ENCODE measurements at regions not wholly inside any gene's neighbourhood (a gene's known extent, or its start where the extent isn't known, plus 50 kb on each side); places are given as distances from the start of the nearest gene placed in this dataset.
"Not testable (repeated sequence)": the region's sequence is repeated elsewhere in the genome, so short reads cannot be mapped to it uniquely, and the experiment has no call there.

GRCh38 chr10:4224178-4224577, 439.2 kb upstream of the KLF6 start:
- Histone ChIP-seq H3K9me2 (replicated peaks; ENCODE audit: low read length) (no peaks in the 10 kb centered on the region), H3K4me3 (ENCODE audit: low read length) (no peak overlapping the region), H3K4me1 (ENCODE audit: insufficient read depth, low read length) (no peaks in the 10 kb centered on the region), H3K27me3 (ENCODE audit: low read length) (no peaks in the 10 kb centered on the region), H2AFZ (ENCODE audit: low read length) (no peak overlapping the region), H3K4me2 (ENCODE audit: low read length) (no peak overlapping the region), H3K27ac (ENCODE audit: low read length) (no peak overlapping the region), H3K79me2 (ENCODE audit: low read length) (no peaks in the 10 kb centered on the region), H3K9ac (ENCODE audit: low read length) (no peak overlapping the region), H3K36me3 (ENCODE audit: low read depth, low read length) (no peaks in the 10 kb centered on the region), H4K20me1 (ENCODE audit: low read length) (no peaks in the 10 kb centered on the region), H3F3A (ENCODE audit: low read length, unreplicated experiment) (no peaks in the 10 kb centered on the region), H3K9me3 (ENCODE audit: low read length) (no peaks in the 10 kb centered on the region)
- intact Hi-C loops (cut with micrococcal nuclease), result no loop called here
- DNase-seq (no peak), ATAC-seq (no peak)
- CTCF ChIA-PET, result no interaction called here
- POLR2A ChIA-PET (ENCODE audit: unreplicated experiment), result no interaction called here
- BruUV-seq (replicated peaks), result no TSS peak
- TF ChIP-seq EZH2phosphoT487 (IDR thresholded peaks at IDR 0.05; ENCODE audit: borderline replicate concordance, low read length), result no peak
- TF ChIP-seq EZH2 (IDR thresholded peaks at IDR 0.05; ENCODE audit: low read length, unreplicated experiment), result no peak
- TF ChIP-seq, protein P1, sequence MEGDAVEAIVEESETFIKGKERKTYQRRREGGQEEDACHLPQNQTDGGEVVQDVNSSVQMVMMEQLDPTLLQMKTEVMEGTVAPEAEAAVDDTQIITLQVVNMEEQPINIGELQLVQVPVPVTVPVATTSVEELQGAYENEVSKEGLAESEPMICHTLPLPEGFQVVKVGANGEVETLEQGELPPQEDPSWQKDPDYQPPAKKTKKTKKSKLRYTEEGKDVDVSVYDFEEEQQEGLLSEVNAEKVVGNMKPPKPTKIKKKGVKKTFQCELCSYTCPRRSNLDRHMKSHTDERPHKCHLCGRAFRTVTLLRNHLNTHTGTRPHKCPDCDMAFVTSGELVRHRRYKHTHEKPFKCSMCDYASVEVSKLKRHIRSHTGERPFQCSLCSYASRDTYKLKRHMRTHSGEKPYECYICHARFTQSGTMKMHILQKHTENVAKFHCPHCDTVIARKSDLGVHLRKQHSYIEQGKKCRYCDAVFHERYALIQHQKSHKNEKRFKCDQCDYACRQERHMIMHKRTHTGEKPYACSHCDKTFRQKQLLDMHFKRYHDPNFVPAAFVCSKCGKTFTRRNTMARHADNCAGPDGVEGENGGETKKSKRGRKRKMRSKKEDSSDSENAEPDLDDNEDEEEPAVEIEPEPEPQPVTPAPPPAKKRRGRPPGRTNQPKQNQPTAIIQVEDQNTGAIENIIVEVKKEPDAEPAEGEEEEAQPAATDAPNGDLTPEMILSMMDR (conservative IDR thresholded peaks at IDR 0.05; ENCODE audit: low read depth, low read length), result no peak

DNA sequence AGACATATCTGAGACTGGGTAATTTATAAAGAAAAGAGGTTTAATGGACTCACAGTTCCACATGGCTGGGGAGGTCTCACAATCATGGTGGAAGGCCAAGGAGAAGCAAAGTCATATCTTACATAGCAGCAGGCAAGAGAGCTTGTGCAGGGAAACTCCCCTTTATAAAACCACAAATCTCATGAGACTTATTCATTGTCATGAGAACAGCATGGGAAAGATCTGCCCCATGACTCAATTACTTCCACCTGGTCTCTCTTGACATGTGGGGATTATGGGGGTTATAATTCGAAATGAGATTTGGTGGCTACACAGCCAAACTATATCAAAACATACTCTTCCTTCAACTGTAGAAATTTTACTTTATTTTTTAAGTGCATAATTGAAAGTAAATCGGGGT, 436.3 kb upstream of the KLF6 start:
- POLR2A ChIA-PET (ENCODE audit: unreplicated experiment); H3K9me3 ChIP-seq (ENCODE audit: low read length); H3K9me2 ChIP-seq (replicated peaks; ENCODE audit: low read length); H3K4me3 ChIP-seq (ENCODE audit: low read length); H3K4me2 ChIP-seq (ENCODE audit: low read length); H4K20me1 ChIP-seq (ENCODE audit: low read length); DNase-seq; H3K27me3 ChIP-seq (ENCODE audit: low read length); H2AFZ ChIP-seq (ENCODE audit: low read length); H3K79me2 ChIP-seq (ENCODE audit: low read length); H3K4me1 ChIP-seq (ENCODE audit: insufficient read depth, low read length); ATAC-seq; intact Hi-C loops (cut with micrococcal nuclease); H3K36me3 ChIP-seq (ENCODE audit: low read depth, low read length); H3K27ac ChIP-seq (ENCODE audit: low read length); BruUV-seq (replicated peaks); CTCF ChIA-PET; H3K9ac ChIP-seq (ENCODE audit: low read length); H3F3A ChIP-seq (ENCODE audit: low read length, unreplicated experiment): not testable (repeated sequence)

GRCh38 chr10:4219901-4220300, 434.9 kb upstream of the KLF6 start:
- CTCF ChIA-PET, result no interaction called here
- no peak overlapping the region for H3K4me3 ChIP-seq (ENCODE audit: low read length)
- DNase-seq, result no peak
- no peak overlapping the region for H3K27ac ChIP-seq (ENCODE audit: low read length)
- no peak overlapping the region for H2AFZ ChIP-seq (ENCODE audit: low read length)
- no peaks in the 10 kb centered on the region for H3K9me2 ChIP-seq (replicated peaks; ENCODE audit: low read length)
- ATAC-seq, result no peak
- no TSS peak for BruUV-seq (replicated peaks)
- H3K4me2 ChIP-seq (ENCODE audit: low read length), result no peak overlapping the region
- H3K27me3 ChIP-seq (ENCODE audit: low read length), result no peaks in the 10 kb centered on the region
- TF ChIP-seq, protein P1 (conservative IDR thresholded peaks at IDR 0.05; ENCODE audit: low read depth, low read length), result no peak
- TF ChIP-seq EZH2 (IDR thresholded peaks at IDR 0.05; ENCODE audit: low read length, unreplicated experiment) (no peak), EZH2phosphoT487 (IDR thresholded peaks at IDR 0.05; ENCODE audit: borderline replicate concordance, low read length) (no peak)
- H3K79me2 ChIP-seq (ENCODE audit: low read length), result no peaks in the 10 kb centered on the region
- H3K9me3 ChIP-seq (ENCODE audit: low read length), result no peaks in the 10 kb centered on the region
- POLR2A ChIA-PET (ENCODE audit: unreplicated experiment), result no interaction called here
- no peak overlapping the region for H3K9ac ChIP-seq (ENCODE audit: low read length)
- intact Hi-C loops (cut with micrococcal nuclease), result no loop called here
- H4K20me1 ChIP-seq (ENCODE audit: low read length), result no peaks in the 10 kb centered on the region
- H3K36me3 ChIP-seq (ENCODE audit: low read depth, low read length), result no peaks in the 10 kb centered on the region
- H3F3A ChIP-seq (ENCODE audit: low read length, unreplicated experiment), result no peaks in the 10 kb centered on the region
- H3K4me1 ChIP-seq (ENCODE audit: insufficient read depth, low read length), result no peaks in the 10 kb centered on the region

Measured in PC-3 (cell line).